Left ventricle myocardium inferior (tissue), 1 donor: ENCODE measurements at regions not wholly inside any gene's neighbourhood (a gene's known extent, or its start where the extent isn't known, plus 50 kb on each side); places are given as distances from the start of the nearest gene placed in this dataset.

Experiments
- DNase-seq: peaks from one replicate; pipeline ENCODE4 v3.0.0-alpha.2; 2020
- H3K27ac ChIP-seq: fragments of 200-600 bp; replicated peaks from 2 replicates; pipeline ENCODE4 v1.8.0; 2021
- H3K27me3 ChIP-seq: fragments of 200-600 bp; 2 replicates; pipeline ENCODE4 v1.8.0; 2021; ENCODE audit warnings: low read depth
- H3K36me3 ChIP-seq: fragments of 200-600 bp; 2 replicates; pipeline ENCODE4 v1.8.0; 2021
- H3K4me1 ChIP-seq: fragments of 200-600 bp; 2 replicates; pipeline ENCODE4 v1.8.0; 2021
- H3K4me3 ChIP-seq: fragments of 200-600 bp; 2 replicates; pipeline ENCODE4 v1.8.0; 2021; ENCODE audit warnings: mild to moderate bottlenecking, moderate library complexity
- H3K9me3 ChIP-seq: fragments of 200-600 bp; replicated peaks from 2 replicates; pipeline ENCODE4 v1.8.0; 2021
- intact Hi-C: fragments of 100-400 bp; cut with micrococcal nuclease; formaldehyde crosslinking; loops from one replicate; pipeline ENCODE4 v1.11.0; 2022
- TF ChIP-seq, protein P1 (sequence below): fragments of 200-600 bp; IDR thresholded peaks from 2 replicates; pipeline ENCODE4 v1.8.0; 2021; ENCODE audit warnings: antibody characterized with exemption, mild to moderate bottlenecking, borderline replicate concordance
- donor health status: DM: no; HTN: yes; CAD: no; lungs with severe emphysema.

DNA sequence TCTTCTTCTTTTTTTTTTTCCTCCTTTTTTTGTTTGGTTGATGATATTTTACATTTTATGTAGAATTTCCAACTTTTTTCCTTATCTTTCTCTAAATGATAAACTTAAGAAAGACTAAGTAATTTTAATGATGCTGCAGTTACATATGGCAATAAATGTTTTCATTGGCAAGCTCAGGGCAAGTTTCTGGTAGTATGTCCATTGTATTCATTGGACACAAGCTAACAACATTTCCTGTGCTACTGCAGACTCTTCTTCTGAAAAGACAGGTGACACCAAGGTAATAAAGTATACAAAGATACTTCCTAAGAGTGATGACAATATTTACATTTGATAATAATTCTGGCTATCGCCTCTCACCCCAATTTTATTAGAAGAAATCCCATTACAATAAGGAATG lies 219.2 kb upstream of the NFIA start:
- H3K27ac ChIP-seq = no peak overlapping the region
- H3K27me3 ChIP-seq = no peaks in the 10 kb centered on the region
- no peak for DNase-seq
- H3K4me3 ChIP-seq = no peak overlapping the region
- TF ChIP-seq, protein P1, sequence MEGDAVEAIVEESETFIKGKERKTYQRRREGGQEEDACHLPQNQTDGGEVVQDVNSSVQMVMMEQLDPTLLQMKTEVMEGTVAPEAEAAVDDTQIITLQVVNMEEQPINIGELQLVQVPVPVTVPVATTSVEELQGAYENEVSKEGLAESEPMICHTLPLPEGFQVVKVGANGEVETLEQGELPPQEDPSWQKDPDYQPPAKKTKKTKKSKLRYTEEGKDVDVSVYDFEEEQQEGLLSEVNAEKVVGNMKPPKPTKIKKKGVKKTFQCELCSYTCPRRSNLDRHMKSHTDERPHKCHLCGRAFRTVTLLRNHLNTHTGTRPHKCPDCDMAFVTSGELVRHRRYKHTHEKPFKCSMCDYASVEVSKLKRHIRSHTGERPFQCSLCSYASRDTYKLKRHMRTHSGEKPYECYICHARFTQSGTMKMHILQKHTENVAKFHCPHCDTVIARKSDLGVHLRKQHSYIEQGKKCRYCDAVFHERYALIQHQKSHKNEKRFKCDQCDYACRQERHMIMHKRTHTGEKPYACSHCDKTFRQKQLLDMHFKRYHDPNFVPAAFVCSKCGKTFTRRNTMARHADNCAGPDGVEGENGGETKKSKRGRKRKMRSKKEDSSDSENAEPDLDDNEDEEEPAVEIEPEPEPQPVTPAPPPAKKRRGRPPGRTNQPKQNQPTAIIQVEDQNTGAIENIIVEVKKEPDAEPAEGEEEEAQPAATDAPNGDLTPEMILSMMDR = no peak
- no peaks in the 10 kb centered on the region for H3K36me3 ChIP-seq
- intact Hi-C loops = no loop called here
- peaks cover 22% of the 10 kb centered on the region for H3K4me1 ChIP-seq
- no peaks in the 10 kb centered on the region for H3K9me3 ChIP-seq

- H3K36me3 ChIP-seq = no peaks in the 10 kb centered on the region
- no peak overlapping the region for H3K27ac ChIP-seq
- no peaks in the 10 kb centered on the region for H3K9me3 ChIP-seq
- intact Hi-C loops = no loop called here
- DNase-seq = no peak
- no peak overlapping the region for H3K4me3 ChIP-seq
- no peaks in the 10 kb centered on the region for H3K27me3 ChIP-seq
- TF ChIP-seq, protein P1 = no peak
- H3K4me1 ChIP-seq = peaks cover 16% of the 10 kb centered on the region
Observed at GRCh38 chr1:60861961-60862567, 220.3 kb upstream of the NFIA start.

DNA sequence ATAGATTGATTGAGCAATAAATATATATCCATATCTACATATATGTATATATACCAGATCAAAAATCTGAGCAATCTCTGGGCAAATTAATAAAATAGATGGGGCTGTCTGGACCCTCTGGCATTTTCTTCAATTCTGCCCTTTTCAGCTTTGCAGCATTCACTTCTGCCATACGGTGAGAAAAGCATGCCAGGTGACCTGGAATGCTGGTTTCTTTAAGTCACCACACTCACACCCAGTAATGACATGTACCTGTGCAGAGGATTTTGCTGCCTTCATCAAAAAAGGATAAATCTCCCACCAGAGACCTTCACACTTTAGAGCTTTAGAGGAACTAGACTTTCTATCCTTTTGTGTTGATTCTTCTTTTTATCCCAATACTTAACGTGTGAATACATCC lies 223.2 kb upstream of the NFIA start:
- Histone ChIP-seq H3K27me3 (no peaks in the 10 kb centered on the region), H3K9me3 (no peaks in the 10 kb centered on the region), H3K36me3 (no peaks in the 10 kb centered on the region), H3K4me1 (peaks cover 3% of the 10 kb centered on the region), H3K27ac (no peak overlapping the region), H3K4me3 (no peak overlapping the region)
- intact Hi-C loops = no loop called here
- no peak for DNase-seq
- TF ChIP-seq, protein P1 = no peak

- peaks cover 3% of the 10 kb centered on the region for H3K4me1 ChIP-seq
- H3K27me3 ChIP-seq = no peaks in the 10 kb centered on the region
- DNase-seq = no peak
- H3K27ac ChIP-seq = no peak overlapping the region
- no peak overlapping the region for H3K4me3 ChIP-seq
- H3K36me3 ChIP-seq = no peaks in the 10 kb centered on the region
- intact Hi-C loops = no loop called here
- TF ChIP-seq, protein P1 = no peak
- no peaks in the 10 kb centered on the region for H3K9me3 ChIP-seq
Observed at GRCh38 chr1:60857851-60858250, 224.5 kb upstream of the NFIA start.

DNA sequence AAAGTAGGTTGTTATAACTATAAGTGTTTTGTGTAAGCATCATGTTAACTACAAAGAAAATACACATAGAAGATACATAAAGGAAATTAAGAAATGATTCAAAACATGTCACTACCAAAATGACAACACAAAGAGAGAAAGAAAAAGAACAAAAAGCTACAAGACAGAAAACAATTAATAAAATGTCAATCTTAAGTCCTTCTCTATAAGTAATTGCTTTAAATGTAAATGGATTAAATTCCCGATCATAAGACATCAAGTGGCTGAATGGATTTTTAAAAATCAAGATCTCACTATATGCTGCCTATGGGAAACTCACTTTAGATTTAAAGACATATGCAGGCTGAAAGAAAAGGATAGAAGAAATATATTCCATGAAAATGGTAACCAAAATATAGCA lies 232.3 kb upstream of the NFIA start:
- intact Hi-C loops = no loop called here

More for the DNA sequence above, 232.3 kb upstream of the NFIA start:
- peaks cover 32% of the 10 kb centered on the region for H3K9me3 ChIP-seq
- no peak overlapping the region for H3K27ac ChIP-seq
- TF ChIP-seq, protein P1 = no peak
- H3K27me3 ChIP-seq = no peaks in the 10 kb centered on the region
- DNase-seq = no peak
- no peaks in the 10 kb centered on the region for H3K36me3 ChIP-seq
- H3K4me1 ChIP-seq = no peaks in the 10 kb centered on the region
- no peak overlapping the region for H3K4me3 ChIP-seq
